ENCODE measurements at regions not wholly inside any gene's neighbourhood (a gene's known extent, or its start where the extent isn't known, plus 50 kb on each side); places are given as distances from the start of the nearest gene placed in this dataset.

- no peak for TF ChIP-seq CTCF (IDR thresholded peaks at IDR 0.05)
- TF ChIP-seq POLR2A (IDR thresholded peaks at IDR 0.05) = no peak
Observed at GRCh38 chr13:23513455-23513854, 56.8 kb upstream of the TNFRSF19 start.

All from upper lobe of left lung (tissue), 4 donors.